ENCODE measurements at regions not wholly inside any gene's neighbourhood (a gene's known extent, or its start where the extent isn't known, plus 50 kb on each side); places are given as distances from the start of the nearest gene placed in this dataset.
"Not testable (repeated sequence)": the region's sequence is repeated elsewhere in the genome, so short reads cannot be mapped to it uniquely, and the experiment has no call there.

DNA sequence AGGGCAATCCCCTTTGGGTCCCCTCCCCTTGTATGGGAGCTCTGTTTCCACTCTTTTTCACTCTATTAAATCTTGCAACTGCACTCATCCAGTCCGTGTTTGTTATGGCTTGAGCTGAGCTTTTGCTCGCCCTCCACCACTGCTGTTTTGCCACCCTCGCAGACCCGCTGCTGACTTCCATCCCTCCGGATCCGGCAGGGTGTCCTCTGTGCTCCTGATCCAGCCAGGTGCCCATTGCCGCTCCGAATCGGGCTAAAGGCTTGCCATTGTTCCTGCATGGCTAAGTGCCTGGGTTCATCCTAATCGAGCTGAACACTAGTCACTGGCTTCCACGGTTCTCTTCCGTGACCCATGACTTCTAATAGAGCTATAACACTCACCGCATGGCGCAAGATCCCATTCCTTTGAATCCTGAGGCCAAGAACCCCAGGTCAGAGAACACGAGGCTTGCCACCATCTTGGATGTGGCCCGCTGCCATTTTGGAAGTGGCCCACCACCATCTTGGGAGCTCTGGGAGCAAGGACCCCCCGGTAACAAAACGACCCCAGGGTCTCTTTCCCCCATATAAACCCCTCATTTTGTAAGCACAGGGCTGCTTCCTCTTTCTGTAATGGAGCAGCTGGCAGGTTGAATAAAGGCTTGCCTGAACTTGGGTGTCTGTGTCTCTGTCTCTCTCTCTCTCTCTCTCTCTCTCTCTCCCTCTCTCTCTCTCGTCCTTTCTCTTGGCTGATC lies 1166.2 kb downstream of the TAF11L14 start:
- no peaks in the 10 kb centered on the region for H3K27me3 ChIP-seq (ENCODE audit: control insufficient read depth in 3 of 3, insufficient read depth in 3 of 3, low read length in 2 of 3)
- TF ChIP-seq, protein P1, sequence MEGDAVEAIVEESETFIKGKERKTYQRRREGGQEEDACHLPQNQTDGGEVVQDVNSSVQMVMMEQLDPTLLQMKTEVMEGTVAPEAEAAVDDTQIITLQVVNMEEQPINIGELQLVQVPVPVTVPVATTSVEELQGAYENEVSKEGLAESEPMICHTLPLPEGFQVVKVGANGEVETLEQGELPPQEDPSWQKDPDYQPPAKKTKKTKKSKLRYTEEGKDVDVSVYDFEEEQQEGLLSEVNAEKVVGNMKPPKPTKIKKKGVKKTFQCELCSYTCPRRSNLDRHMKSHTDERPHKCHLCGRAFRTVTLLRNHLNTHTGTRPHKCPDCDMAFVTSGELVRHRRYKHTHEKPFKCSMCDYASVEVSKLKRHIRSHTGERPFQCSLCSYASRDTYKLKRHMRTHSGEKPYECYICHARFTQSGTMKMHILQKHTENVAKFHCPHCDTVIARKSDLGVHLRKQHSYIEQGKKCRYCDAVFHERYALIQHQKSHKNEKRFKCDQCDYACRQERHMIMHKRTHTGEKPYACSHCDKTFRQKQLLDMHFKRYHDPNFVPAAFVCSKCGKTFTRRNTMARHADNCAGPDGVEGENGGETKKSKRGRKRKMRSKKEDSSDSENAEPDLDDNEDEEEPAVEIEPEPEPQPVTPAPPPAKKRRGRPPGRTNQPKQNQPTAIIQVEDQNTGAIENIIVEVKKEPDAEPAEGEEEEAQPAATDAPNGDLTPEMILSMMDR (IDR thresholded peaks at IDR 0.05; ENCODE audit: control extremely low read depth, extremely low read depth), result no peak

DNA sequence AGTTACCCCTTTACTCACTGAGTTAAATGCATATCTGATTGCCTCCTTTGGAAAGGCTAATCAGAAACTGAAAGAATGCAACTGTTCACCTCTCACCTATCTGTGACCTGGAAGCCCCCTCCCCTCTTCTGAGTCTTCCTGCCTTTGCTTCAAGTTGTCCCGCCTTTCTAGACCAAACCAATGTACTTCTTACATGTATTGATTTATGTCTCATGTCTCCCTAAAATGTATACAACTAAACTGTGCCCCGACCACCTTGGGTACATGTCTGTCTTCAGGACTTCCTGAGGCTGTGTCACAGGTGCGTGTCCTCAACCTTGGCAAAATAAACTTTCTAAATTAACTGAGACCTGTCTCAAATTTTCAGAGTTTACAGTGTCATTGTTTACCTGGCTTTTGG lies 1167.2 kb downstream of the TAF11L14 start:
- DNase-seq; H3K27me3 ChIP-seq (ENCODE audit: control insufficient read depth in 3 of 3, insufficient read depth in 3 of 3, low read length in 2 of 3); H3K27ac ChIP-seq (ENCODE audit: low read depth in 1 of 2, low read length in 1 of 2); H3K9ac ChIP-seq (ENCODE audit: insufficient read depth in 1 of 2, low read length in 2 of 2); H3K36me3 ChIP-seq (ENCODE audit: control insufficient read depth in 4 of 4, insufficient read depth in 4 of 4, low read length in 4 of 4); H3K9me3 ChIP-seq (ENCODE audit: control insufficient read depth in 4 of 4, insufficient read depth in 3 of 4, low read length in 3 of 4); H3K4me1 ChIP-seq (ENCODE audit: control insufficient read depth in 5 of 5, insufficient read depth in 5 of 5, low read length in 5 of 5); ATAC-seq (ENCODE audit: insufficient read depth, low FRiP score); H3K4me3 ChIP-seq: not testable (repeated sequence)
- 64 to 66% methylated on average over 3 of the region's 3 CpGs for WGBS, 2 donors

More for the DNA sequence above, 1166.2 kb downstream of the TAF11L14 start:
- Histone ChIP-seq H3K4me1 (ENCODE audit: control insufficient read depth in 5 of 5, insufficient read depth in 5 of 5, low read length in 5 of 5) (no peaks in the 10 kb centered on the region), H3K4me3 (no peak overlapping the region), H3K9me3 (ENCODE audit: control insufficient read depth in 4 of 4, insufficient read depth in 3 of 4, low read length in 3 of 4) (no peaks in the 10 kb centered on the region), H3K9ac (ENCODE audit: insufficient read depth in 1 of 2, low read length in 2 of 2) (no peak overlapping the region), H3K27ac (ENCODE audit: low read depth in 1 of 2, low read length in 1 of 2) (no peak overlapping the region), H3K36me3 (ENCODE audit: control insufficient read depth in 4 of 4, insufficient read depth in 4 of 4, low read length in 4 of 4) (no peaks in the 10 kb centered on the region)
- DNase-seq (no peak), ATAC-seq (ENCODE audit: insufficient read depth, low FRiP score) (no peak)
- WGBS, 2 donors, result 87 to 91% methylated on average over 19 of the region's 19 CpGs

DNA sequence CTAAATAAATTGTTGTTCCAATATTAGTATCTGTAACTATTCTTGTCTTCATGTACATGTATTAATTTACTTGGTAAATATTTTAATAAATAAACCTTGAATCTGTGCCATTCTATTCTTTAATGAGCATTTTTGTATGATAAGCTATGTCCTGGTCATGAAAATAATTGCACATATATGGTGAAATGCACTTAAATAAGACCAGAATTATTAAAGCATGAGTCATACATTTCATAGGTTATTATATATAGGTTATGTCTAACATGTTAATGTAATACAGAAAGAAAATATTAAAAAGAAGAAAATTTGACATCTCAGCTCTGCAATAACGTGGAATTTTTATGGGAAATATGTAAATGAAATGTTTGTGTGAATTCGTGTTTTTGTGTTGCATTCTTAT lies 1168.1 kb downstream of the TAF11L14 start:
- no peak overlapping the region for H3K9ac ChIP-seq (ENCODE audit: insufficient read depth in 1 of 2, low read length in 2 of 2)
- no peaks in the 10 kb centered on the region for H3K27me3 ChIP-seq (ENCODE audit: control insufficient read depth in 3 of 3, insufficient read depth in 3 of 3, low read length in 2 of 3)
- H3K36me3 ChIP-seq (ENCODE audit: control insufficient read depth in 4 of 4, insufficient read depth in 4 of 4, low read length in 4 of 4), result no peaks in the 10 kb centered on the region
- H3K9me3 ChIP-seq (ENCODE audit: control insufficient read depth in 4 of 4, insufficient read depth in 3 of 4, low read length in 3 of 4), result no peaks in the 10 kb centered on the region
- 76 to 80% methylated on average over 2 of the region's 2 CpGs for WGBS, 2 donors
- H3K27ac ChIP-seq (ENCODE audit: low read depth in 1 of 2, low read length in 1 of 2), result no peak overlapping the region
- no peaks in the 10 kb centered on the region for H3K4me1 ChIP-seq (ENCODE audit: control insufficient read depth in 5 of 5, insufficient read depth in 5 of 5, low read length in 5 of 5)
- H3K4me3 ChIP-seq, result no peak overlapping the region
- DNase-seq (no peak), ATAC-seq (ENCODE audit: insufficient read depth, low FRiP score) (no peak)
- TF ChIP-seq, protein P1 (IDR thresholded peaks at IDR 0.05; ENCODE audit: control extremely low read depth, extremely low read depth), result no peak

DNA sequence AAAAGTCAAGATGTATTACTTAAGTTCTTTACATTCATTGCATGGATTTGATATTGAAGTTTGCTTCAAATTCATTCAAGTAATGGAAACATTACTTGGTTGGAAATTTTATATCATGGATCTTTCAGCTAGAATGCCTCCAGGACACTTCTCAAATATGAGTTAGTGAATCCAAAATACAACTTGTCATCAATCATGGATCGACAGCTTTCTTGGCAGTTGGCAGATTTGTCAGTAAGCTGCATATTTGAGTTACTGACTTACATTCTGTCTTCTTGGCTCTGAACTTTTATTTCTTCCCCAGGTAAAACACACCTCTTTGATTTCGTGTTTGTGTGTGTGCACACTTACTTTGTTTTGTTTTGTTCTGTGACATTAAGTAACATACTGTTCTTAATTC lies 1171.1 kb downstream of the TAF11L14 start:
- TF ChIP-seq, protein P1 (IDR thresholded peaks at IDR 0.05; ENCODE audit: control extremely low read depth, extremely low read depth), result no peak
- Histone ChIP-seq H3K27me3 (ENCODE audit: control insufficient read depth in 3 of 3, insufficient read depth in 3 of 3, low read length in 2 of 3) (no peaks in the 10 kb centered on the region), H3K9me3 (ENCODE audit: control insufficient read depth in 4 of 4, insufficient read depth in 3 of 4, low read length in 3 of 4) (no peaks in the 10 kb centered on the region), H3K4me1 (ENCODE audit: control insufficient read depth in 5 of 5, insufficient read depth in 5 of 5, low read length in 5 of 5) (no peaks in the 10 kb centered on the region), H3K4me3 (no peak overlapping the region), H3K36me3 (ENCODE audit: control insufficient read depth in 4 of 4, insufficient read depth in 4 of 4, low read length in 4 of 4) (no peaks in the 10 kb centered on the region), H3K9ac (ENCODE audit: insufficient read depth in 1 of 2, low read length in 2 of 2) (no peak overlapping the region), H3K27ac (ENCODE audit: low read depth in 1 of 2, low read length in 1 of 2) (no peak overlapping the region)
- no peak for DNase-seq
- ATAC-seq (ENCODE audit: insufficient read depth, low FRiP score), result no peak
- whole genome bisulfite sequencing, 2 donors, result 76 to 87% methylated on average over 2 of the region's 2 CpGs
